Hypothalamus (tissue), 51 donors: ENCODE measurements at regions not wholly inside any gene's neighbourhood (a gene's known extent, or its start where the extent isn't known, plus 50 kb on each side); places are given as distances from the start of the nearest gene placed in this dataset.

ENCODE experiments used
- DNase-seq, 51 donors: peaks; one replicate each; lab custom pipeline; 2025; lab: John Stamatoyannopoulos, UW

DNA sequence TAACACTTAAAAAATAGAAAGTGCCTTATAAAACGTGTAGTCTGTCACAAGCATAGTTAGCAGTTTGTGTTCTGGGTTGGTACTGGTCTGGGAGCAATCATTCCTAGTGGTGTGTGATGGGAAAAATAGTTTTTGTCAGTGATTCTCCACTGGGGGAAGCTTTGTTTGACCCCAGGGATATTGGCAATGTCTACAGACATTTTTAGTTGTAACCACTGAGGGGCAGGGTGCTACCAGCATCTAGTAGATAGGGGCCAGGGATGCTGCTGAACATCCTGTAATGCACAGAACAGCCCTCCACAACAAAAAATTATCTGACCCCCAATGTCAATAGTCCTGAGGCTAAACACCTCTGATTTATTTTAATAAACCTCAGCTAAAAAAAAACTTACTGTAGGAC is 51.6 kb upstream of the CREB5 start:
- DNase-seq = no peak

- peak in 1 of 51 donors; percentile 19 for DNase-seq
Observed at GRCh38 chr7:28361551-28361950, 50.8 kb upstream of the CREB5 start.

DNA sequence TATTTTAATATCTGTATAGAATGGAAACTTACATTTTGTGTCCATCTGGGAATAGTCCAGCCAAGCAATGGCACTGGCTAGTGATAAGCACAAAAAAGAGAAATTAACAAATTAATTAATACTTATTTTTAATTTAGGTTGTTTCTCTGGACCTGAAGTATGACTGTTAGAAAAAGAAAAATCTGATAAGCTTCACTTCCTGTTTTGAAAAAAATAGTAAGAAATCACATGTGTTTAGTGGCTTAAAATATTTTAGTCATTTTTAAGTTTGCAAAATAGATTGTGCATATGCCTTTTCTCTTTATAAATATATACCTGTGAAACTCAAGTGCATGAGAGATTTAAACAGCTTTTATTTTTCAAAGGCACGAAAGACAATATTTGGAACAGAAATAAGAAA is 50.1 kb upstream of the CREB5 start:
- DNase-seq = no peak
